MM.1S (cell line): ENCODE measurements at regions not wholly inside any gene's neighbourhood (a gene's known extent, or its start where the extent isn't known, plus 50 kb on each side); places are given as distances from the start of the nearest gene placed in this dataset.
"Not testable (repeated sequence)": the region's sequence is repeated elsewhere in the genome, so short reads cannot be mapped to it uniquely, and the experiment has no call there.

Source experiments
- CTCF ChIP-seq: fragments of 300-600 bp; sonication (generic); IDR thresholded peaks from 2 replicates; pipeline ENCODE4 v1.5.1; 2016; ENCODE audit warnings: antibody characterized with exemption, low read length, mixed read lengths
- EZH2phosphoT487 ChIP-seq: fragments of 300-600 bp; sonication (generic); IDR thresholded peaks from 2 replicates; pipeline ENCODE4 v1.6.1; 2018; ENCODE audit warnings: antibody characterized with exemption, low read length

GRCh38 chr17:445839-446238 lies 93.2 kb upstream of the RPH3AL start, which contains the start of gene RFLNB:
- TF ChIP-seq CTCF, EZH2phosphoT487: not testable (repeated sequence)
